CD4-positive, alpha-beta T cell (primary cell): ENCODE measurements at regions not wholly inside any gene's neighbourhood (a gene's known extent, or its start where the extent isn't known, plus 50 kb on each side); places are given as distances from the start of the nearest gene placed in this dataset.
A peak's percentile ranks its signal among the peaks of the same experiment; 100 is the strongest.

ENCODE experiments used
- ATAC-seq: fragments of 200-7000 bp; cut with Tn5 transposase; one replicate; pipeline ENCODE4 v1.10.0; 2022; ENCODE audit warnings: mild to moderate bottlenecking; ENCODE audit not compliant: poor library complexity
- CTCF ChIA-PET: fragments of 350-600 bp; sonication (Branson Sonifier 250); formaldehyde crosslinking; loops from one replicate; lab custom pipeline; 2021; ENCODE audit warnings: antibody characterized with exemption, inconsistent platforms; lab: Charles Lee
- POLR2A ChIA-PET: fragments of 350-600 bp; sonication (Branson Sonifier 250); formaldehyde crosslinking; loops from one replicate; lab custom pipeline; 2021; ENCODE audit warnings: antibody characterized with exemption, inconsistent platforms; lab: Charles Lee
- DNase-seq, 14 experiments: peaks; one replicate each; pipeline ENCODE4 v3.0.0-alpha.2; 2013 to 2020; ENCODE audit warnings: mixed read lengths in 2 of 14
- H3K27ac ChIP-seq, 2 donors: one replicate each; pipeline versions ENCODE4 v1.5.1 to v1.7.0; 2013; ENCODE audit warnings: low read length in 2 of 2, low read depth in 1 of 2, mild to moderate bottlenecking in 1 of 2
- H3K27me3 ChIP-seq, 2 experiments: 1 replicate in 1 of 2; 2 replicates in 1 of 2; pipeline versions ENCODE4 v1.6.1 to v1.7.0; 2013; ENCODE audit warnings: low read length in 2 of 2, control low read depth in 1 of 2, mild to moderate bottlenecking in 1 of 2, moderate library complexity in 1 of 2; ENCODE audit not compliant: insufficient read depth in 2 of 2, control insufficient read depth in 1 of 2
- H3K36me3 ChIP-seq: one replicate; pipeline ENCODE4 v1.6.1; 2013; ENCODE audit warnings: low read length, control low read depth; ENCODE audit not compliant: insufficient read depth
- H3K4me1 ChIP-seq: one replicate; pipeline ENCODE4 v1.6.1; 2013; ENCODE audit warnings: low read length, control low read depth; ENCODE audit not compliant: insufficient read depth
- H3K4me3 ChIP-seq: one replicate; pipeline ENCODE4 v1.5.1; 2013; ENCODE audit warnings: mild to moderate bottlenecking, low read length, moderate library complexity
- H3K9me3 ChIP-seq, 2 experiments: 1 replicate in 1 of 2; 2 replicates in 1 of 2; pipeline versions ENCODE4 v1.6.1 to v1.7.0; 2013; ENCODE audit warnings: low read length in 2 of 2, mild to moderate bottlenecking in 2 of 2, control low read depth in 1 of 2, moderate library complexity in 1 of 2; ENCODE audit not compliant: control insufficient read depth in 1 of 2, insufficient read depth in 1 of 2
- H3K27ac Mint-ChIP-seq: one replicate; pipeline ENCODE4 v1.8.0; 2020; ENCODE audit warnings: mixed read lengths
- H3K27me3 Mint-ChIP-seq: one replicate; pipeline ENCODE4 v1.8.0; 2021; ENCODE audit warnings: mixed read lengths
- H3K36me3 Mint-ChIP-seq: one replicate; pipeline ENCODE4 v1.8.0; 2021; ENCODE audit warnings: low read depth, mixed read lengths
- H3K4me1 Mint-ChIP-seq: one replicate; pipeline ENCODE4 v1.8.0; 2021; ENCODE audit warnings: low read depth, mixed read lengths
- H3K4me3 Mint-ChIP-seq: one replicate; pipeline ENCODE4 v1.8.0; 2020; ENCODE audit warnings: mild to moderate bottlenecking, mixed read lengths
- H3K9me3 Mint-ChIP-seq: one replicate; pipeline ENCODE4 v1.8.0; 2020; ENCODE audit warnings: mixed read lengths
- intact Hi-C, 2 experiments: fragments of 100-400 bp; cut with DNase I in 1 of 2; cut with micrococcal nuclease in 1 of 2; formaldehyde crosslinking; loops; one replicate each; pipeline versions ENCODE4 v1.15.1 to v1.9.0; 2023 to 2025; cut with DNase I, micrococcal nuclease
- TF ChIP-seq, protein P1 (sequence below): fragments of 200-600 bp; IDR thresholded peaks from one replicate; pipeline ENCODE4 v1.8.0; 2022; ENCODE audit warnings: antibody characterized with exemption, mild to moderate bottlenecking

DNA sequence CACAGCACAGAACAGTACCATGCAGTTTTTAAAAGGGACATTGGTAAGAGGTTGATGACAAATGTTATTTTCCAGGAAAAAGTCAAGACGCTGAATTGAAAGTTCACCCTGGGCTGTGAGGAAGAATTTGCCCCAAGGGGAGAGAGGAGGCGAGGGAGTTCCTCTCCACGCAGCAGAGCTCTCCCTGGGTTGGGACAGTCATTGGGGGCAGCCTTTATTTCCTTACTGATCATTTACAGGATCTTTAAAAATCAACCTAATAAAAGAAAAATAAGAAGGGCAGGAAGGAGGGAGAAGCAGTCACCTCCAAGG lies 49.9 kb upstream of the WNT7B start:
- TF ChIP-seq, protein P1, sequence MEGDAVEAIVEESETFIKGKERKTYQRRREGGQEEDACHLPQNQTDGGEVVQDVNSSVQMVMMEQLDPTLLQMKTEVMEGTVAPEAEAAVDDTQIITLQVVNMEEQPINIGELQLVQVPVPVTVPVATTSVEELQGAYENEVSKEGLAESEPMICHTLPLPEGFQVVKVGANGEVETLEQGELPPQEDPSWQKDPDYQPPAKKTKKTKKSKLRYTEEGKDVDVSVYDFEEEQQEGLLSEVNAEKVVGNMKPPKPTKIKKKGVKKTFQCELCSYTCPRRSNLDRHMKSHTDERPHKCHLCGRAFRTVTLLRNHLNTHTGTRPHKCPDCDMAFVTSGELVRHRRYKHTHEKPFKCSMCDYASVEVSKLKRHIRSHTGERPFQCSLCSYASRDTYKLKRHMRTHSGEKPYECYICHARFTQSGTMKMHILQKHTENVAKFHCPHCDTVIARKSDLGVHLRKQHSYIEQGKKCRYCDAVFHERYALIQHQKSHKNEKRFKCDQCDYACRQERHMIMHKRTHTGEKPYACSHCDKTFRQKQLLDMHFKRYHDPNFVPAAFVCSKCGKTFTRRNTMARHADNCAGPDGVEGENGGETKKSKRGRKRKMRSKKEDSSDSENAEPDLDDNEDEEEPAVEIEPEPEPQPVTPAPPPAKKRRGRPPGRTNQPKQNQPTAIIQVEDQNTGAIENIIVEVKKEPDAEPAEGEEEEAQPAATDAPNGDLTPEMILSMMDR, result no peak
- Histone ChIP-seq H3K27me3 (peaks cover 29 to 37% of the 10 kb centered on the region in 2 experiments), H3K4me3 (no peak overlapping the region), H3K9me3 (no peaks in the 10 kb centered on the region), H3K27ac (no peak overlapping the region), H3K4me1 (peaks cover 2% of the 10 kb centered on the region), H3K36me3 (no peaks in the 10 kb centered on the region)
- intact Hi-C loops, result no loop called here
- Mint-ChIP-seq H3K4me3 (no peak overlapping the region), H3K36me3 (no peaks in the 10 kb centered on the region), H3K9me3 (no peaks in the 10 kb centered on the region), H3K27me3 (peaks cover 46% of the 10 kb centered on the region), H3K27ac (no peak overlapping the region), H3K4me1 (no peaks in the 10 kb centered on the region)
- ATAC-seq, result no peak
- ChIA-PET POLR2A (interaction anchor here (0.9 kb wide), 1 partner anchor 9 kb away, joined by 3 read pairs; no protein-coding TSS in a partner anchor), CTCF (interaction anchor here (1.2 kb wide), 1 partner anchor 13 kb away, joined by 3 read pairs; no protein-coding TSS in a partner anchor)
- DNase-seq, result no peak

DNA sequence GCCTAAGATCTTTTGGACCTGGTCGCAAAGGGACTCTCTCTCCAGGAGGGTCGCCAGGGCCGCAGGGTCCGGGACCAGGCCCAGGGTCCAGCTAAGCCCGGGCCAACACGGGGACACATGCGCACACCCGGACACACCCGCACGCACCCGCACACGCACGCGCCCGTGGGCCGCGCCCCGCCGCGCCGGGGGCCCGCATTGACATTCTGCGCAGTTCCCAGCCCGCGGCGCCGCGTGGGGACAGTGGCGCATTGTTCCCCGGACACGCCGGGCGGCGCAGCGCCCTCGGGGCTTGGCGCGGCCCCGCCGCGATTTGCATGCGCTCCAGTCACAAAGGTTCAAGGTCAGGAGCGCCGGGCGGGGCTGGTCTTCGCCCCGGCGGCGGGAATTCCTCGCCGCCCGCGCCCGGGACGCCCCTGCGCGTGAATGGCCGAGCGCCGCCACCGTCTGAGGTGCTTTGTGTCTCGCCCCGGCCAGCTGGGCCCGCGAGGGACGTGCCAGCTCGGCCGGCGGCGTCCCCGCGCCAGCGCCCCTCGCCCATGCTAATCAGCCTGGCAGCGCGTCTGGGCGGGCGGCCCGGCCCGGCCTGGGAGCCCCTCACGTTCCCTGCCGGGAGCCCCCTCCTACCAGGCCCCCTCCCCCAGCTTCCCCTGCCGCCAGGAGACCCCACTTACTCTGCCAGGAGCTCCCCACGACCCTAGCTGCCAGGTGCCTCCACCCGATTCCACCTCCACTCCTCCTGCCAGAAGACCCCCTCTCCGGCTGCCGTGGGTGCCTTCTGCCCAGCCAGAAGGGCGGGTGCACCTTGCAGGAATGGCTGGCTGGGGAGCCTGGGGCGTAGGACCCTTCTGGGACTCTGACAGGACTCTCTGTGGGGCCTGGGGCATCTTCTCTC lies 50.5 kb upstream of the WNT7B start:
- Histone ChIP-seq H3K9me3 (no peaks in the 10 kb centered on the region), H3K27me3 (peaks cover 29 to 37% of the 10 kb centered on the region in 2 experiments), H3K4me1 (peaks cover 2% of the 10 kb centered on the region), H3K4me3 (no peak overlapping the region), H3K36me3 (no peaks in the 10 kb centered on the region), H3K27ac (no peak overlapping the region)
- no peaks in the 10 kb centered on the region for H3K9me3 Mint-ChIP-seq
- no peak overlapping the region for H3K27ac Mint-ChIP-seq
- H3K4me1 Mint-ChIP-seq, result no peaks in the 10 kb centered on the region
- ATAC-seq (no peak), DNase-seq (peak in 1 of 14 experiments; percentile 29)
- no peaks in the 10 kb centered on the region for H3K36me3 Mint-ChIP-seq
- POLR2A ChIA-PET, result interaction anchor here (0.9 to 1.6 kb wide), 2 partner anchors 8 to 14 kb away, joined by 3 to 6 read pairs; no protein-coding TSS in a partner anchor
- H3K4me3 Mint-ChIP-seq, result no peak overlapping the region
- peaks cover 46% of the 10 kb centered on the region for H3K27me3 Mint-ChIP-seq
- TF ChIP-seq, protein P1, result no peak
- intact Hi-C loops, result no loop called here
- CTCF ChIA-PET, result no interaction called here

DNA sequence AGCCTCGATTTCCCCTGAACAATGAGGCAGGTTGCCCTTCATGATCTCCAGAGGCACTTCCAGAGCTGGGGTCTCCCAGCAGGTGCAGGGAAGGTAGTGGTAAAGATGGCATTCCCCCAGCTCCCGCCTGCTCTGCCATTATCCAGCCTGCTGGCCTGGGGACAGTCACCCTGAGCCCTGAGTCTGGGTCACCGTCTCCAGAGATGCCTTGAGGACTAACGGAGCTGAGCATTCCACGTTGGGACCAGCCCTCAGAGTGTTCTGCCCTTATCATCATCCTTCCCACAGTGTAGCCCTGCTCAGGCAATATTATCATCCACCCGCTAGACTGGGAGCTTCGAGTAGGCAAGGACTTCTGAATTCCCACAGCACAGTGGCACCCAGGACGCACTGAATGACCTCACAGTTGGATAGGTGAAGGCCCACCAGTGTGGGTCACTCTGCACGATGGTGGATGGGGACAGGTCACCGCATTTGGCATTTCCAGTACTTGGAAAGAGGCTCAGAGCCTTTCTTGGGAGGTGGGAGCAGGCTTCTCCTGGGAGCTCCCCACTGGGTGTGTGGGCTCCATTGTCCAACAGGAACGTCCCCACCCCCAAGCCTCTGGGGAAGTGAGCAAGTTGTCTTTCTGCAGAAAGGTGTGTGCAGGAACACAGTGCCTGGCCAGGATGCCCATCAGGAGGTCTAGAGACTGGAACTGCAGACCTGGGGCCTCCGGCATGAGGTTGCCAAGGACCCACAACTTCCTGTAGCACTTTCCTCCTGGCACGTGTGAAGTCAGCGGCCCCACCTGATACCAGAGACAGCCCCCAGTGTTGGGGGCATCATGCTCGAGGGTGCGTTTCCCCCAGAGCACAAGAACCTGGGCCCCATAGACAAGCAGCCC lies 51.4 kb upstream of the WNT7B start:
- Histone ChIP-seq H3K27me3 (peaks cover 25 to 37% of the 10 kb centered on the region in 2 experiments), H3K4me3 (no peak overlapping the region), H3K27ac (no peak overlapping the region), H3K4me1 (peaks cover 2% of the 10 kb centered on the region), H3K36me3 (no peaks in the 10 kb centered on the region), H3K9me3 (no peaks in the 10 kb centered on the region)
- Mint-ChIP-seq H3K27ac (no peak overlapping the region), H3K27me3 (peaks cover 42% of the 10 kb centered on the region), H3K4me3 (no peak overlapping the region), H3K4me1 (no peaks in the 10 kb centered on the region), H3K9me3 (no peaks in the 10 kb centered on the region), H3K36me3 (no peaks in the 10 kb centered on the region)
- DNase-seq (peak in 1 of 14 experiments; percentile 26), ATAC-seq (no peak)
- ChIA-PET CTCF (no interaction called here), POLR2A (interaction anchor here (1.6 kb wide), 1 partner anchor 14 kb away, joined by 6 read pairs; no protein-coding TSS in a partner anchor)
- TF ChIP-seq, protein P1, result no peak
- intact Hi-C loops, result no loop called here
